ENCODE measurements at regions not wholly inside any gene's neighbourhood (a gene's known extent, or its start where the extent isn't known, plus 50 kb on each side); places are given as distances from the start of the nearest gene placed in this dataset.

- TF ChIP-seq CTCF (IDR thresholded peaks at IDR 0.05; ENCODE audit: low read depth, low read length, missing input control) (no peak), ATF3 (IDR thresholded peaks at IDR 0.05) (no peak), GABPA (IDR thresholded peaks at IDR 0.05 in 1 of 2, conservative IDR thresholded peaks at IDR 0.05 in 1 of 2) (no peak), YY1 (IDR thresholded peaks at IDR 0.05) (no peak), REST (IDR thresholded peaks at IDR 0.05) (no peak), TAF1 (conservative IDR thresholded peaks at IDR 0.05) (no peak), ZBTB33 (IDR thresholded peaks at IDR 0.05) (no peak), SP1 (IDR thresholded peaks at IDR 0.05) (no peak)
Measured at GRCh38 chr3:177862962-177863491, 665.7 kb upstream of the TBL1XR1 start.
